HepG2 (cell line): ENCODE measurements at regions not wholly inside any gene's neighbourhood (a gene's known extent, or its start where the extent isn't known, plus 50 kb on each side); places are given as distances from the start of the nearest gene placed in this dataset.

Experiments
- ATAC-seq: fragments of 200-7000 bp; cut with Tn5 transposase; 3 replicates; pipeline ENCODE4 v1.9.1; 2020; ENCODE audit warnings: mild to moderate bottlenecking, moderate library complexity
- BruUV-seq: library from RNA; stranded (reverse); fragments of 400-500 nt; replicated peaks from 2 replicates; lab custom pipeline; 2021; lab: Mats Ljungman, UMichigan
- CTCF ChIA-PET: fragments of 300-600 bp; formaldehyde crosslinking; extraction: SDS; loops from one replicate; lab custom pipeline; 2021; ENCODE audit warnings: low total read pairs, inconsistent platforms, low intra/inter-chr PET ratio; lab: Yijun Ruan, JAX
- POLR2A ChIA-PET: fragments of 350-600 bp; sonication (Branson Sonifier 250); formaldehyde crosslinking; loops from one replicate; lab custom pipeline; 2020; ENCODE audit warnings: antibody characterized with exemption, inconsistent platforms; lab: Yijun Ruan, JAX
- DNase-seq: peaks from one replicate; pipeline ENCODE4 v3.0.0-alpha.2; 2015; ENCODE audit warnings: low spot score
- FAIRE-seq: peaks from 3 replicates; lab custom pipeline; 2011; peaks lifted over from hg19 to GRCh38; lab: Jason Lieb, UNC
- H2AFZ ChIP-seq: one replicate; pipeline ENCODE4 v1.6.1; 2011; ENCODE audit warnings: low read length, inconsistent platforms
- H3K27ac ChIP-seq: fragments of 300-600 bp; 3 replicates; pipeline ENCODE4 v1.8.0; 2011; ENCODE audit warnings: mixed run types, mild to moderate bottlenecking, mixed read lengths, low read length, inconsistent platforms; ENCODE audit not compliant: insufficient read depth; ENCODE audit errors: extremely low read length
- H3K27me3 ChIP-seq, 2 experiments: fragments of 200-600 bp in 1 of 2; 2 replicates in 1 of 2; 3 replicates in 1 of 2; pipeline versions ENCODE4 v1.6.0 to v1.8.0; 2011; ENCODE audit warnings: low read length in 2 of 2, mild to moderate bottlenecking in 2 of 2, moderate library complexity in 2 of 2, inconsistent platforms in 1 of 2; ENCODE audit not compliant: insufficient read depth in 2 of 2, control insufficient read depth in 1 of 2
- H3K36me3 ChIP-seq, 2 experiments: fragments of 200-600 bp in 1 of 2; replicated peaks in 1 of 2; 2 replicates in 1 of 2; 3 replicates in 1 of 2; pipeline versions ENCODE4 v1.5.1 to v1.8.0; 2011; ENCODE audit warnings: low read length in 2 of 2, inconsistent platforms in 1 of 2; ENCODE audit not compliant: insufficient read depth in 2 of 2, control insufficient read depth in 1 of 2
- H3K4me1 ChIP-seq: 2 replicates; pipeline ENCODE4 v1.5.1; 2012; ENCODE audit warnings: low read length, inconsistent platforms; ENCODE audit not compliant: insufficient read depth
- H3K4me2 ChIP-seq: 2 replicates; pipeline ENCODE4 v1.6.0; 2011; ENCODE audit warnings: low read depth, low read length, inconsistent platforms
- H3K4me3 ChIP-seq, 3 experiments: fragments of 200-600 bp in 1 of 3; sonication (generic), shearing (Covaris generic) in 1 of 3; replicated peaks in 1 of 3; 2 replicates each; pipeline ENCODE4 v1.5.1; 2011 to 2016; ENCODE audit warnings: low read length in 3 of 3, inconsistent platforms in 2 of 3, low read depth in 2 of 3, mild to moderate bottlenecking in 2 of 3, control low read depth in 1 of 3, mixed read lengths in 1 of 3; ENCODE audit not compliant: insufficient read depth in 1 of 3
- H3K79me2 ChIP-seq: one replicate; pipeline ENCODE4 v1.6.1; 2011; ENCODE audit warnings: low read length, inconsistent platforms; ENCODE audit not compliant: insufficient read depth
- H3K9ac ChIP-seq: 2 replicates; pipeline ENCODE4 v1.6.0; 2011; ENCODE audit warnings: mild to moderate bottlenecking, low read depth, low read length, inconsistent platforms; ENCODE audit not compliant: insufficient read depth
- H3K9me3 ChIP-seq: 2 replicates; pipeline ENCODE4 v1.5.1; 2012; ENCODE audit warnings: mild to moderate bottlenecking, low read length
- H4K20me1 ChIP-seq: 2 replicates; pipeline ENCODE4 v1.6.0; 2011; ENCODE audit warnings: inconsistent platforms, mild to moderate bottlenecking, low read length, moderate library complexity; ENCODE audit not compliant: insufficient read depth
- ARNTL ChIP-seq: sonication (generic); formaldehyde crosslinking; IDR thresholded peaks from 2 replicates; pipeline ENCODE4 v1.4.0; 2020; ENCODE audit warnings: mild to moderate bottlenecking, missing genetic modification reagents
- CBX5 ChIP-seq: sonication (generic); formaldehyde crosslinking; IDR thresholded peaks from 2 replicates; pipeline ENCODE4 v1.4.0; 2020; ENCODE audit warnings: missing genetic modification reagents, borderline replicate concordance
- FOXA3 ChIP-seq: IDR thresholded peaks from 2 replicates; pipeline ENCODE4 v1.6.1; 2016; ENCODE audit warnings: missing genetic modification reagents, missing compliant biosample characterization
- IRF9 ChIP-seq: sonication (generic); formaldehyde crosslinking; IDR thresholded peaks from 2 replicates; pipeline ENCODE4 v1.8.0; 2022; ENCODE audit warnings: missing genetic modification reagents, mild to moderate bottlenecking, borderline replicate concordance
- MTF2 ChIP-seq: sonication (generic); formaldehyde crosslinking; IDR thresholded peaks from 2 replicates; pipeline ENCODE4 v1.5.0; 2020; ENCODE audit warnings: missing genetic modification reagents, borderline replicate concordance
- SKIL ChIP-seq: sonication (generic); formaldehyde crosslinking; IDR thresholded peaks from 2 replicates; pipeline ENCODE4 v1.8.0; 2022; ENCODE audit warnings: missing genetic modification reagents, mild to moderate bottlenecking, moderate library complexity, borderline replicate concordance
- TCF7L2 ChIP-seq: IDR thresholded peaks from 2 replicates; pipeline ENCODE4 v1.6.1; 2011; ENCODE audit warnings: mild to moderate bottlenecking, low read depth, low read length, moderate library complexity
- ZNF20 ChIP-seq: sonication (generic); formaldehyde crosslinking; IDR thresholded peaks from 2 replicates; pipeline ENCODE4 v1.4.0; 2020; ENCODE audit warnings: mild to moderate bottlenecking, moderate library complexity, missing genetic modification reagents
- ZNF574 ChIP-seq: sonication (generic); formaldehyde crosslinking; IDR thresholded peaks from 2 replicates; pipeline ENCODE4 v1.4.0; 2020; ENCODE audit warnings: missing genetic modification reagents
- ZNF841 ChIP-seq: sonication (generic); formaldehyde crosslinking; IDR thresholded peaks from 2 replicates; pipeline ENCODE4 v1.8.1; 2023; ENCODE audit warnings: missing genetic modification reagents, borderline replicate concordance
- WGBS: methylation state at CpG from one replicate; pipeline ENCODE4 v1.1.6; 2017; ENCODE audit warnings: low lambda C conversion rate; 5-methylcytosine and 5-hydroxymethylcytosine counted together
- in situ Hi-C: cut with HindIII; loops from 2 replicates; pipeline ENCODE4 v1.10.0; 2017; ENCODE audit warnings: low pct_unique_long_range_greater_than_20kb; ENCODE audit not compliant: extremely low pct_ligation_motif_present
- intact Hi-C: fragments of 100-400 bp; cut with micrococcal nuclease; formaldehyde crosslinking; loops from one replicate; pipeline ENCODE4 v1.10.0; 2022; ENCODE audit not compliant: unreplicated experiment

GRCh38 chr2:142536492-142536891 lies 341.0 kb upstream of the KYNU start:
- BruUV-seq, result no TSS peak

More at GRCh38 chr2:142536492-142536891, 341.0 kb upstream of the KYNU start:
- no peak for DNase-seq
- CTCF ChIA-PET, result no interaction called here
- in situ Hi-C loops, result no loop called here
- no peak overlapping the region for H2AFZ ChIP-seq
- no peaks in the 10 kb centered on the region for H3K36me3 ChIP-seq
- no peak for FAIRE-seq
- no peaks in the 10 kb centered on the region for H3K9me3 ChIP-seq
- H4K20me1 ChIP-seq, result no peaks in the 10 kb centered on the region
- no peak overlapping the region for H3K4me3 ChIP-seq
- H3K9ac ChIP-seq, result no peak overlapping the region
- intact Hi-C loops, result no loop called here
- POLR2A ChIA-PET, result no interaction called here
- H3K4me2 ChIP-seq, result no peak overlapping the region
- peaks cover 0 to 3% of the 10 kb centered on the region in 2 experiments; a peak in 1 of 5 replicates for H3K27me3 ChIP-seq
- ATAC-seq, result no peak
- no peaks in the 10 kb centered on the region for H3K79me2 ChIP-seq
- H3K4me1 ChIP-seq, result no peaks in the 10 kb centered on the region
- no peak for TF ChIP-seq MTF2 (CRISPR knock-in tag)
- no peak for TF ChIP-seq ZNF20
- no peak for TF ChIP-seq FOXA3 (CRISPR knock-in tag)
- no peak for TF ChIP-seq TCF7L2
- no peak for TF ChIP-seq SKIL
- no peak for TF ChIP-seq CBX5
- TF ChIP-seq ZNF841 (CRISPR knock-in tag), result no peak
- TF ChIP-seq IRF9, result no peak
- TF ChIP-seq ZNF574, result no peak
- no peak for TF ChIP-seq ARNTL (CRISPR knock-in tag)
- H3K27ac ChIP-seq, result no peak overlapping the region
- 7% methylated on average over 6 of the region's 6 CpGs for WGBS
